Endodermal cell (in vitro differentiated cells): ENCODE measurements at regions not wholly inside any gene's neighbourhood (a gene's known extent, or its start where the extent isn't known, plus 50 kb on each side); places are given as distances from the start of the nearest gene placed in this dataset.
A peak's percentile ranks its signal among the peaks of the same experiment; 100 is the strongest.

Source experiments
- DNase-seq: peaks from one replicate; pipeline ENCODE4 v3.0.0-alpha.2; 2017
- H3K27ac ChIP-seq: 2 replicates; pipeline ENCODE4 v1.5.1; 2013; ENCODE audit warnings: mild to moderate bottlenecking, low read depth, low read length, moderate library complexity
- H3K27me3 ChIP-seq: 2 replicates; pipeline ENCODE4 v1.6.1; 2013; ENCODE audit warnings: mild to moderate bottlenecking, low read length, moderate library complexity; ENCODE audit not compliant: insufficient read depth, control insufficient read depth, poor library complexity, severe bottlenecking
- H3K36me3 ChIP-seq: 2 replicates; pipeline ENCODE4 v1.7.0; 2013; ENCODE audit warnings: mild to moderate bottlenecking, low read length, moderate library complexity; ENCODE audit not compliant: control insufficient read depth, insufficient read depth
- H3K4me1 ChIP-seq: one replicate; pipeline ENCODE4 v1.7.0; 2013; ENCODE audit warnings: low read length; ENCODE audit not compliant: control insufficient read depth, insufficient read depth
- H3K4me3 ChIP-seq: 2 replicates; pipeline ENCODE4 v1.5.1; 2013; ENCODE audit warnings: mild to moderate bottlenecking, low read length, moderate library complexity
- H3K9ac ChIP-seq: 2 replicates; pipeline ENCODE4 v1.6.1; 2013; ENCODE audit warnings: mild to moderate bottlenecking, low read length, moderate library complexity; ENCODE audit not compliant: poor library complexity, severe bottlenecking; ENCODE audit errors: extremely low read depth
- H3K9me3 ChIP-seq: 2 replicates; pipeline ENCODE4 v1.6.1; 2013; ENCODE audit warnings: mild to moderate bottlenecking, low read length, moderate library complexity; ENCODE audit not compliant: control insufficient read depth
- H3K27ac Mint-ChIP-seq: 2 replicates; pipeline ENCODE4 v1.8.0; 2020; ENCODE audit warnings: mixed read lengths
- H3K27me3 Mint-ChIP-seq: 2 replicates; pipeline ENCODE4 v1.8.0; 2021; ENCODE audit warnings: mild to moderate bottlenecking, mixed read lengths; ENCODE audit not compliant: insufficient read depth
- H3K36me3 Mint-ChIP-seq: 2 replicates; pipeline ENCODE4 v1.8.0; 2020; ENCODE audit warnings: low read depth, mixed read lengths
- H3K4me1 Mint-ChIP-seq: 2 replicates; pipeline ENCODE4 v1.8.0; 2020; ENCODE audit warnings: mixed read lengths
- H3K4me3 Mint-ChIP-seq: 2 replicates; pipeline ENCODE4 v1.8.0; 2020; ENCODE audit warnings: mild to moderate bottlenecking, moderate library complexity, mixed read lengths
- H3K9me3 Mint-ChIP-seq: 2 replicates; pipeline ENCODE4 v1.8.0; 2020; ENCODE audit warnings: mild to moderate bottlenecking, mixed read lengths
- CTCF ChIP-seq: fragments of 200-600 bp; sonication (generic); conservative IDR thresholded peaks from 2 replicates; pipeline ENCODE4 v1.5.0; 2021; ENCODE audit warnings: antibody characterized with exemption, mild to moderate bottlenecking
- WGBS, 2 experiments: methylation state at CpG; one replicate each; pipeline versions ENCODE4 v1.1.5 to v1.1.7; 2013; ENCODE audit warnings: missing lambda C conversion rate in 2 of 2, mixed read lengths in 1 of 2; ENCODE audit not compliant: insufficient coverage in 1 of 2, insufficient read length in 1 of 2; 5-methylcytosine and 5-hydroxymethylcytosine counted together

- H3K27me3 ChIP-seq: no peaks in the 10 kb centered on the region
- Mint-ChIP-seq H3K4me1 (peaks cover 7% of the 10 kb centered on the region), H3K4me3 (no peak overlapping the region), H3K9me3 (peaks cover 5% of the 10 kb centered on the region), H3K27ac (no peak overlapping the region), H3K27me3 (no peaks in the 10 kb centered on the region), H3K36me3 (no peaks in the 10 kb centered on the region)
- H3K27ac ChIP-seq: no peak overlapping the region
- no peak overlapping the region for H3K4me3 ChIP-seq
- no peak for TF ChIP-seq CTCF
- no peak for DNase-seq
- H3K4me1 ChIP-seq: peaks cover 6% of the 10 kb centered on the region
- no peak overlapping the region for H3K9ac ChIP-seq
- no peaks in the 10 kb centered on the region for H3K36me3 ChIP-seq
- no peaks in the 10 kb centered on the region for H3K9me3 ChIP-seq
Measured at GRCh38 chr2:210756855-210757254, 200.5 kb downstream of the CPS1 start.

- peak; percentile 63 for DNase-seq
- no peak overlapping the region for H3K27ac ChIP-seq
- H3K4me3 Mint-ChIP-seq: no peak overlapping the region
- no peak overlapping the region for H3K9ac ChIP-seq
- H3K36me3 ChIP-seq: no peaks in the 10 kb centered on the region
- no peaks in the 10 kb centered on the region for H3K36me3 Mint-ChIP-seq
- WGBS, 2 experiments: 71 to 76% methylated on average over 7 to 9 of the region's 9 CpGs
- TF ChIP-seq CTCF: no peak
- H3K4me3 ChIP-seq: no peak overlapping the region
- H3K27me3 Mint-ChIP-seq: no peaks in the 10 kb centered on the region
- H3K27ac Mint-ChIP-seq: no peak overlapping the region
- H3K4me1 ChIP-seq: no peaks in the 10 kb centered on the region
- H3K27me3 ChIP-seq: no peaks in the 10 kb centered on the region
- H3K9me3 ChIP-seq: no peaks in the 10 kb centered on the region
- H3K4me1 Mint-ChIP-seq: peaks cover 12% of the 10 kb centered on the region
- peaks cover 5% of the 10 kb centered on the region for H3K9me3 Mint-ChIP-seq
Measured at GRCh38 chr2:210762604-210763588, 206.5 kb downstream of the CPS1 start.

GRCh38 chr2:210768329-210768910 lies 212.0 kb downstream of the CPS1 start:
- no peaks in the 10 kb centered on the region for H3K27me3 Mint-ChIP-seq
- peak; percentile 64 for DNase-seq
- Histone ChIP-seq H3K9ac (no peak overlapping the region), H3K27me3 (no peaks in the 10 kb centered on the region), H3K27ac (no peak overlapping the region), H3K4me1 (peaks cover 4% of the 10 kb centered on the region), H3K4me3 (no peak overlapping the region), H3K36me3 (no peaks in the 10 kb centered on the region), H3K9me3 (peaks cover 3% of the 10 kb centered on the region)
- no peak for TF ChIP-seq CTCF
- no peak overlapping the region for H3K4me3 Mint-ChIP-seq
- H3K27ac Mint-ChIP-seq: peak overlapping the region; percentile 62
- peaks cover 15% of the 10 kb centered on the region for H3K9me3 Mint-ChIP-seq
- no peaks in the 10 kb centered on the region for H3K36me3 Mint-ChIP-seq
- WGBS, 2 experiments: 73 to 79% methylated on average over 2 to 5 of the region's 5 CpGs
- H3K4me1 Mint-ChIP-seq: peaks cover 18% of the 10 kb centered on the region
